Inferior parietal cortex (tissue), 1 donor: ENCODE measurements at regions not wholly inside any gene's neighbourhood (a gene's known extent, or its start where the extent isn't known, plus 50 kb on each side); places are given as distances from the start of the nearest gene placed in this dataset.
"Not testable (repeated sequence)": the region's sequence is repeated elsewhere in the genome, so short reads cannot be mapped to it uniquely, and the experiment has no call there.

Experiments used
- DNase-seq: peaks from one replicate; pipeline ENCODE4 v3.0.0-alpha.2; 2016; ENCODE audit errors: extremely low spot score

GRCh38 chr9:30942852-30943251 is 1441.6 kb upstream of the ACO1 start:
- DNase-seq, result not testable (repeated sequence)

GRCh38 chr9:30943446-30944224 is 1440.8 kb upstream of the ACO1 start:
- DNase-seq, result no peak

- no peak for DNase-seq
Measured at GRCh38 chr9:30944225-30944569, 1440.2 kb upstream of the ACO1 start.

- DNase-seq, result no peak
Measured at GRCh38 chr9:30944741-30945280, 1439.6 kb upstream of the ACO1 start.

- no peak for DNase-seq
Measured at GRCh38 chr9:30964332-30964731, 1420.1 kb upstream of the ACO1 start.

- no peak for DNase-seq
Measured at GRCh38 chr9:30967476-30967875, 1417.0 kb upstream of the ACO1 start.

GRCh38 chr9:30970186-30970585 is 1414.3 kb upstream of the ACO1 start:
- no peak for DNase-seq

GRCh38 chr9:30970812-30971211 is 1413.6 kb upstream of the ACO1 start:
- DNase-seq, result no peak

GRCh38 chr9:30972654-30973053 is 1411.8 kb upstream of the ACO1 start:
- no peak for DNase-seq

- no peak for DNase-seq
Measured at GRCh38 chr9:30977965-30978364, 1406.5 kb upstream of the ACO1 start.

GRCh38 chr9:30982301-30982700 is 1402.1 kb upstream of the ACO1 start:
- DNase-seq, result no peak

- DNase-seq, result no peak
Measured at GRCh38 chr9:30995956-30996738, 1388.3 kb upstream of the ACO1 start.

- DNase-seq, result no peak
Measured at GRCh38 chr9:30996761-30997160, 1387.7 kb upstream of the ACO1 start.

- no peak for DNase-seq
Measured at GRCh38 chr9:30997291-30997690, 1387.2 kb upstream of the ACO1 start.

- no peak for DNase-seq
Measured at GRCh38 chr9:31005086-31005665, 1379.3 kb upstream of the ACO1 start.

- DNase-seq, result no peak
Measured at GRCh38 chr9:31013371-31013770, 1371.1 kb upstream of the ACO1 start.

GRCh38 chr9:31023847-31024246 is 1360.6 kb upstream of the ACO1 start:
- DNase-seq, result no peak

- no peak for DNase-seq
Measured at GRCh38 chr9:31027678-31028077, 1356.8 kb upstream of the ACO1 start.

GRCh38 chr9:31028137-31028536 is 1356.3 kb upstream of the ACO1 start:
- DNase-seq, result no peak

GRCh38 chr9:31030741-31031202 is 1353.7 kb upstream of the ACO1 start:
- no peak for DNase-seq

- DNase-seq, result no peak
Measured at GRCh38 chr9:31032206-31032605, 1352.2 kb upstream of the ACO1 start.

GRCh38 chr9:31034311-31034710 is 1350.1 kb upstream of the ACO1 start:
- no peak for DNase-seq

GRCh38 chr9:31040564-31040963 is 1343.9 kb upstream of the ACO1 start:
- DNase-seq, result no peak
